ENCODE measurements at regions not wholly inside any gene's neighbourhood (a gene's known extent, or its start where the extent isn't known, plus 50 kb on each side); places are given as distances from the start of the nearest gene placed in this dataset.

DNA sequence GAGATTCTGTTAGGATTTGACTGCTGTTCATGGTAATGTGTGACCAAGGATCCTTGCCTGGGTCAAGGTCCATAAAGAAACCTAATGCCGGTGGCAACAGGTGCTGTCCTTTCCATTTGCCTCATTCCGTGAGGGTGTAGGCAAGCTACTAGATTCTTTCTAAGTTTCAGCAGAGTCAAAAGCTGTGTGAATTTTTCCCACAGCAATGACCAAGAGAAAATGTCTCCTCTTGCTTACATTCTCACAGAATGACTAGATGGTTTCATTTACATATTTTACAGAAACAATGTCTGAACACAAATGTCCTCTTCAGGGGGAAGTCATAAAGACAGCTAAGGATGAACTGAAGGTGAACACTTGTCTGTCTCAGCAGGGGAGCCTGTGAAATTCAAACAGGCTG is 75.3 kb upstream of the SV2C start:
- CTCF ChIA-PET, result no interaction called here
- H3K9me3 Mint-ChIP-seq (ENCODE audit: low read depth, unreplicated experiment), result no peaks in the 10 kb centered on the region
- DNase-seq, result no peak
- no TSS peak for BruUV-seq (replicated peaks)
- no peak overlapping the region for H3K4me3 Mint-ChIP-seq (ENCODE audit: low read depth, unreplicated experiment)
- TF ChIP-seq, protein P1, sequence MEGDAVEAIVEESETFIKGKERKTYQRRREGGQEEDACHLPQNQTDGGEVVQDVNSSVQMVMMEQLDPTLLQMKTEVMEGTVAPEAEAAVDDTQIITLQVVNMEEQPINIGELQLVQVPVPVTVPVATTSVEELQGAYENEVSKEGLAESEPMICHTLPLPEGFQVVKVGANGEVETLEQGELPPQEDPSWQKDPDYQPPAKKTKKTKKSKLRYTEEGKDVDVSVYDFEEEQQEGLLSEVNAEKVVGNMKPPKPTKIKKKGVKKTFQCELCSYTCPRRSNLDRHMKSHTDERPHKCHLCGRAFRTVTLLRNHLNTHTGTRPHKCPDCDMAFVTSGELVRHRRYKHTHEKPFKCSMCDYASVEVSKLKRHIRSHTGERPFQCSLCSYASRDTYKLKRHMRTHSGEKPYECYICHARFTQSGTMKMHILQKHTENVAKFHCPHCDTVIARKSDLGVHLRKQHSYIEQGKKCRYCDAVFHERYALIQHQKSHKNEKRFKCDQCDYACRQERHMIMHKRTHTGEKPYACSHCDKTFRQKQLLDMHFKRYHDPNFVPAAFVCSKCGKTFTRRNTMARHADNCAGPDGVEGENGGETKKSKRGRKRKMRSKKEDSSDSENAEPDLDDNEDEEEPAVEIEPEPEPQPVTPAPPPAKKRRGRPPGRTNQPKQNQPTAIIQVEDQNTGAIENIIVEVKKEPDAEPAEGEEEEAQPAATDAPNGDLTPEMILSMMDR (IDR thresholded peaks at IDR 0.05; ENCODE audit: unreplicated experiment), result no peak
- no peak overlapping the region for H3K27ac Mint-ChIP-seq (ENCODE audit: unreplicated experiment)
- no peaks in the 10 kb centered on the region for H3K4me1 Mint-ChIP-seq (ENCODE audit: low read depth, unreplicated experiment)
- H3K36me3 Mint-ChIP-seq (ENCODE audit: insufficient read depth, unreplicated experiment), result no peaks in the 10 kb centered on the region
- intact Hi-C loops (cut with micrococcal nuclease; ENCODE audit: unreplicated experiment), result no loop called here
- H3K27me3 Mint-ChIP-seq (ENCODE audit: unreplicated experiment), result peaks cover 99% of the 10 kb centered on the region

DNA sequence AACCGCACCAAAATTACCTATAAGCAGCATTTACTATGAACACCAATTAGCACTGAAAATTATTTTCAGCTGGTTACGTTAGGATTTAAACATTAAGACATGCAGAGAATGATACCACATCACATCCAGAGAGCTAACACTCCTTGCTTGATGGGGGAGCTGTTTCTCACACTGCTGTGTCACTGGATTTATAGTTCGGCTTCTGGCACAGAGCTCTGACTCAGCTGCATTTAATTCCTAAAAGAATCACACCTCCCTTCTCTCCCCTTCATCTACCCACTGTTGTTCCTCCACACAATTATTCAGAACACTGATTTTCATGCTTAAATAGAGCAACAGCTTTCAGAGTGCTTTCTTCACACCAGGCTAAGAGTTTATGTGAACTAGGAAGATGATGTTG is 82.6 kb upstream of the SV2C start:
- no TSS peak for BruUV-seq (replicated peaks)
- intact Hi-C loops (cut with micrococcal nuclease; ENCODE audit: unreplicated experiment), result no loop called here
- Mint-ChIP-seq H3K27ac (ENCODE audit: unreplicated experiment) (no peak overlapping the region), H3K4me1 (ENCODE audit: low read depth, unreplicated experiment) (no peaks in the 10 kb centered on the region), H3K27me3 (ENCODE audit: unreplicated experiment) (peaks cover 78% of the 10 kb centered on the region), H3K4me3 (ENCODE audit: low read depth, unreplicated experiment) (no peak overlapping the region), H3K9me3 (ENCODE audit: low read depth, unreplicated experiment) (peaks cover 4% of the 10 kb centered on the region), H3K36me3 (ENCODE audit: insufficient read depth, unreplicated experiment) (no peaks in the 10 kb centered on the region)
- DNase-seq, result no peak
- CTCF ChIA-PET, result no interaction called here
- TF ChIP-seq, protein P1 (IDR thresholded peaks at IDR 0.05; ENCODE audit: unreplicated experiment), result no peak

- Mint-ChIP-seq H3K4me1 (ENCODE audit: low read depth, unreplicated experiment) (no peaks in the 10 kb centered on the region), H3K27ac (ENCODE audit: unreplicated experiment) (no peak overlapping the region), H3K36me3 (ENCODE audit: insufficient read depth, unreplicated experiment) (no peaks in the 10 kb centered on the region), H3K9me3 (ENCODE audit: low read depth, unreplicated experiment) (peaks cover 3% of the 10 kb centered on the region), H3K4me3 (ENCODE audit: low read depth, unreplicated experiment) (no peak overlapping the region), H3K27me3 (ENCODE audit: unreplicated experiment) (peaks cover 68% of the 10 kb centered on the region)
- DNase-seq, result no peak
- BruUV-seq (replicated peaks), result no TSS peak
- TF ChIP-seq, protein P1 (IDR thresholded peaks at IDR 0.05; ENCODE audit: unreplicated experiment), result no peak
- intact Hi-C loops (cut with micrococcal nuclease; ENCODE audit: unreplicated experiment), result no loop called here
- CTCF ChIA-PET, result no interaction called here
These were observed 89.3 kb upstream of the SV2C start for GRCh38 chr5:75993643-75994520.

GRCh38 chr5:75993183-75993582 is 90.0 kb upstream of the SV2C start:
- H3K4me3 Mint-ChIP-seq (ENCODE audit: low read depth, unreplicated experiment), result no peak overlapping the region
- no peaks in the 10 kb centered on the region for H3K36me3 Mint-ChIP-seq (ENCODE audit: insufficient read depth, unreplicated experiment)
- CTCF ChIA-PET, result no interaction called here
- peaks cover 3% of the 10 kb centered on the region for H3K9me3 Mint-ChIP-seq (ENCODE audit: low read depth, unreplicated experiment)
- H3K4me1 Mint-ChIP-seq (ENCODE audit: low read depth, unreplicated experiment), result no peaks in the 10 kb centered on the region
- H3K27ac Mint-ChIP-seq (ENCODE audit: unreplicated experiment), result no peak overlapping the region
- peaks cover 68% of the 10 kb centered on the region for H3K27me3 Mint-ChIP-seq (ENCODE audit: unreplicated experiment)
- TF ChIP-seq, protein P1 (IDR thresholded peaks at IDR 0.05; ENCODE audit: unreplicated experiment), result no peak
- BruUV-seq (replicated peaks), result no TSS peak
- intact Hi-C loops (cut with micrococcal nuclease; ENCODE audit: unreplicated experiment), result no loop called here
- DNase-seq, result no peak
